CD8-positive, alpha-beta memory T cell (primary cell): ENCODE measurements at regions not wholly inside any gene's neighbourhood (a gene's known extent, or its start where the extent isn't known, plus 50 kb on each side); places are given as distances from the start of the nearest gene placed in this dataset.

Experiments
- CTCF ChIA-PET: fragments of 350-600 bp; sonication (Branson Sonifier 250); formaldehyde crosslinking; loops from one replicate; lab custom pipeline; 2021; ENCODE audit warnings: antibody characterized with exemption; lab: Charles Lee
- POLR2A ChIA-PET: fragments of 350-600 bp; sonication (Branson Sonifier 250); formaldehyde crosslinking; loops from one replicate; lab custom pipeline; 2021; ENCODE audit warnings: antibody characterized with exemption; lab: Charles Lee
- DNase-seq, 5 donors: peaks; one replicate each; pipeline versions ENCODE4 v3.0.0 to v3.0.0-alpha.2; 2020 to 2022; ENCODE audit warnings: mixed read lengths in 1 of 5
- H3K27ac ChIP-seq: one replicate; pipeline ENCODE4 v1.7.0; 2013; ENCODE audit warnings: low read depth, mild to moderate bottlenecking, low read length, moderate library complexity
- H3K27me3 ChIP-seq: 2 replicates; pipeline ENCODE4 v1.7.0; 2013; ENCODE audit warnings: low read length, mild to moderate bottlenecking; ENCODE audit not compliant: insufficient read depth, poor library complexity, severe bottlenecking
- H3K36me3 ChIP-seq: 2 replicates; pipeline ENCODE4 v1.7.0; 2013; ENCODE audit warnings: mild to moderate bottlenecking, low read length, moderate library complexity; ENCODE audit not compliant: insufficient read depth
- H3K4me1 ChIP-seq: 2 replicates; pipeline ENCODE4 v1.7.0; 2013; ENCODE audit warnings: mild to moderate bottlenecking, low read length, moderate library complexity; ENCODE audit not compliant: insufficient read depth
- H3K4me3 ChIP-seq: 2 replicates; pipeline ENCODE4 v1.7.0; 2013; ENCODE audit warnings: mild to moderate bottlenecking, low read length
- H3K9me3 ChIP-seq: 2 replicates; pipeline ENCODE4 v1.7.0; 2013; ENCODE audit warnings: mild to moderate bottlenecking, low read length
- H3K27ac Mint-ChIP-seq, 8 donors: one replicate each; pipeline ENCODE4 v1.8.0; 2020 to 2021; ENCODE audit warnings: mixed read lengths in 8 of 8, mild to moderate bottlenecking in 6 of 8, inconsistent platforms in 3 of 8, moderate library complexity in 3 of 8
- H3K27me3 Mint-ChIP-seq, 2 donors: one replicate each; pipeline ENCODE4 v1.8.0; 2020 to 2021; ENCODE audit warnings: mixed read lengths in 2 of 2, mild to moderate bottlenecking in 1 of 2, moderate library complexity in 1 of 2
- H3K36me3 Mint-ChIP-seq, 3 donors: one replicate each; pipeline ENCODE4 v1.8.0; 2020 to 2021; ENCODE audit warnings: mixed read lengths in 3 of 3, inconsistent platforms in 1 of 3, mild to moderate bottlenecking in 1 of 3
- H3K4me1 Mint-ChIP-seq, 3 donors: one replicate each; pipeline ENCODE4 v1.8.0; 2020 to 2021; ENCODE audit warnings: mixed read lengths in 3 of 3, inconsistent platforms in 1 of 3, mild to moderate bottlenecking in 1 of 3
- H3K4me3 Mint-ChIP-seq, 7 donors: one replicate each; pipeline ENCODE4 v1.8.0; 2020 to 2021; ENCODE audit warnings: mixed read lengths in 7 of 7, mild to moderate bottlenecking in 6 of 7, moderate library complexity in 4 of 7, inconsistent platforms in 2 of 7
- H3K9me3 Mint-ChIP-seq, 5 donors: one replicate each; pipeline ENCODE4 v1.8.0; 2020 to 2022; ENCODE audit warnings: mixed read lengths in 5 of 5, mild to moderate bottlenecking in 3 of 5, moderate library complexity in 2 of 5, inconsistent platforms in 1 of 5

DNA sequence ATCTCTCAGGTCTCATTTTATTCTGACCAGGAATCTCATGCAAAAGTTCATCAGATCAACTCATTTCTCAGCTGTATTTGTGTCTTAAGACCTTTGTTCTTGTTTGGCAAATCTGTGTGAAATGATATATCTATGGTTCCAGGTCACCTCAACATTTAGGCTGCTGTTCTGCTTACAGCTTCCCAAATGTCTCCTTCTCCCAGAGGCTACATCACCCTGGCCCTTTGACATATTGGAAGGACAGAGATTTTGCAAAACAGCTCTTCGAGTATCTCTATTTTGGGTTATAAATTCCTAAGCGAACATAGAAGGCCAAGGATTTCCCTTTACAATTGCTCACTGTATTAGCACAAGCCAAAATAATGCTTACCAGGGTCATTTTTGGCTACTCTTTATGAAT lies 57.5 kb upstream of the GIMD1 start:
- Histone ChIP-seq H3K4me3 (no peak overlapping the region), H3K36me3 (no peaks in the 10 kb centered on the region), H3K4me1 (no peaks in the 10 kb centered on the region), H3K27me3 (no peaks in the 10 kb centered on the region), H3K9me3 (no peaks in the 10 kb centered on the region), H3K27ac (no peak overlapping the region)
- Mint-ChIP-seq H3K27ac (no peak overlapping the region), H3K36me3 (no peaks in the 10 kb centered on the region), H3K9me3 (peaks cover 0 to 4% (median 0%) of the 10 kb centered on the region in 5 donors), H3K4me1 (no peaks in the 10 kb centered on the region), H3K4me3 (no peak overlapping the region), H3K27me3 (peaks cover 0 to 5% of the 10 kb centered on the region in 2 donors)
- no peak for DNase-seq
- POLR2A ChIA-PET: no interaction called here
- CTCF ChIA-PET: no interaction called here

DNA sequence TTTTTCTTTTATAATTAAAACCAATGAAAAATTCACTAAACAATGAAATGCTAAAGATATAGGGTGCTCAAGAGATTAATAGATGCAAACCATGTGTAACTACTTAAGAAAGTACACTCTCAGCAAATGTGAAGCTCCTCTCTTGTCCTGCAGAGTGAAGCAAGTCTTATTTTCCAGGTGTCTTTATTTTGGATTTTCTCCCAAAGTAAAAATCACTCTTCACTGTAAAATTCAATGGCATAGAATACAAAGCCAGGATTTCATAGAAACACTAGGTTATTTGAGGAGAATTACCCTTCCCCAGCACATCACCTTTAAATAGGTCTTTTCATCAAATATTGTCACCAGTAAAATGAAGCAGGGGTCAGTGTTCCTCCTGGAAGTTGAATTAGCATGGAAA lies 57.0 kb upstream of the GIMD1 start:
- no peaks in the 10 kb centered on the region for H3K4me1 ChIP-seq

GRCh38 chr4:106424426-106424825 lies 55.8 kb upstream of the GIMD1 start:
- H3K27ac Mint-ChIP-seq: no peak overlapping the region
- ChIA-PET POLR2A (no interaction called here), CTCF (no interaction called here)
- Histone ChIP-seq H3K27ac (no peak overlapping the region), H3K4me3 (no peak overlapping the region), H3K27me3 (no peaks in the 10 kb centered on the region), H3K36me3 (no peaks in the 10 kb centered on the region), H3K9me3 (no peaks in the 10 kb centered on the region), H3K4me1 (no peaks in the 10 kb centered on the region)
- H3K4me3 Mint-ChIP-seq: no peak overlapping the region
- peaks cover 0 to 2% (median 0%) of the 10 kb centered on the region in 3 donors for H3K36me3 Mint-ChIP-seq
- no peak for DNase-seq
- no peaks in the 10 kb centered on the region for H3K4me1 Mint-ChIP-seq
- H3K27me3 Mint-ChIP-seq: no peaks in the 10 kb centered on the region
- no peaks in the 10 kb centered on the region for H3K9me3 Mint-ChIP-seq

More for the DNA sequence above, 57.0 kb upstream of the GIMD1 start:
- no peaks in the 10 kb centered on the region for H3K36me3 Mint-ChIP-seq
- no peak overlapping the region for H3K4me3 ChIP-seq
- H3K9me3 ChIP-seq: no peaks in the 10 kb centered on the region
- peaks cover 0 to 4% (median 0%) of the 10 kb centered on the region in 5 donors for H3K9me3 Mint-ChIP-seq
- no peak for DNase-seq
- H3K27me3 ChIP-seq: no peaks in the 10 kb centered on the region
- no peak overlapping the region for H3K27ac ChIP-seq
- H3K4me1 Mint-ChIP-seq: no peaks in the 10 kb centered on the region
- H3K4me3 Mint-ChIP-seq: no peak overlapping the region
- no peaks in the 10 kb centered on the region for H3K36me3 ChIP-seq
- CTCF ChIA-PET: no interaction called here
- H3K27me3 Mint-ChIP-seq: peaks cover 0 to 5% of the 10 kb centered on the region in 2 donors
- no peak overlapping the region for H3K27ac Mint-ChIP-seq
- POLR2A ChIA-PET: no interaction called here

- DNase-seq: no peak
- peaks cover 0 to 2% (median 0%) of the 10 kb centered on the region in 3 donors for H3K36me3 Mint-ChIP-seq
- CTCF ChIA-PET: no interaction called here
Measured at GRCh38 chr4:106423791-106424190, 55.2 kb upstream of the GIMD1 start.

GRCh38 chr4:106422766-106423165 lies 54.2 kb upstream of the GIMD1 start:
- Mint-ChIP-seq H3K27ac (no peak overlapping the region), H3K36me3 (peaks cover 0 to 2% (median 0%) of the 10 kb centered on the region in 3 donors), H3K4me1 (no peaks in the 10 kb centered on the region), H3K27me3 (no peaks in the 10 kb centered on the region), H3K9me3 (no peaks in the 10 kb centered on the region), H3K4me3 (no peak overlapping the region)
- no peaks in the 10 kb centered on the region for H3K36me3 ChIP-seq
- ChIA-PET CTCF (no interaction called here), POLR2A (no interaction called here)
- no peak for DNase-seq
- no peaks in the 10 kb centered on the region for H3K27me3 ChIP-seq
- H3K4me3 ChIP-seq: no peak overlapping the region
- H3K4me1 ChIP-seq: no peaks in the 10 kb centered on the region
- H3K9me3 ChIP-seq: no peaks in the 10 kb centered on the region
- H3K27ac ChIP-seq: no peak overlapping the region

More at GRCh38 chr4:106423791-106424190, 55.2 kb upstream of the GIMD1 start:
- POLR2A ChIA-PET: no interaction called here
- H3K4me3 ChIP-seq: no peak overlapping the region
- H3K27ac ChIP-seq: no peak overlapping the region
- H3K36me3 ChIP-seq: no peaks in the 10 kb centered on the region
- no peaks in the 10 kb centered on the region for H3K27me3 Mint-ChIP-seq
- H3K27ac Mint-ChIP-seq: no peak overlapping the region
- no peaks in the 10 kb centered on the region for H3K9me3 Mint-ChIP-seq
- H3K27me3 ChIP-seq: no peaks in the 10 kb centered on the region
- H3K4me3 Mint-ChIP-seq: no peak overlapping the region
- no peaks in the 10 kb centered on the region for H3K4me1 ChIP-seq
- no peaks in the 10 kb centered on the region for H3K4me1 Mint-ChIP-seq
- H3K9me3 ChIP-seq: no peaks in the 10 kb centered on the region

- Mint-ChIP-seq H3K4me3 (no peak overlapping the region), H3K4me1 (no peaks in the 10 kb centered on the region), H3K9me3 (no peaks in the 10 kb centered on the region), H3K36me3 (peaks cover 0 to 2% (median 0%) of the 10 kb centered on the region in 3 donors), H3K27ac (no peak overlapping the region), H3K27me3 (no peaks in the 10 kb centered on the region)
- H3K4me3 ChIP-seq: no peak overlapping the region
- no peaks in the 10 kb centered on the region for H3K4me1 ChIP-seq
- no peak for DNase-seq
- H3K9me3 ChIP-seq: no peaks in the 10 kb centered on the region
- H3K36me3 ChIP-seq: no peaks in the 10 kb centered on the region
- POLR2A ChIA-PET: no interaction called here
- no peaks in the 10 kb centered on the region for H3K27me3 ChIP-seq
- CTCF ChIA-PET: no interaction called here
- no peak overlapping the region for H3K27ac ChIP-seq
Measured at GRCh38 chr4:106421441-106422296, 53.1 kb upstream of the GIMD1 start.

GRCh38 chr4:106418444-106418843 lies 49.9 kb upstream of the GIMD1 start:
- CTCF ChIA-PET: no interaction called here
- Histone ChIP-seq H3K4me1 (no peaks in the 10 kb centered on the region), H3K9me3 (no peaks in the 10 kb centered on the region), H3K4me3 (no peak overlapping the region), H3K27me3 (no peaks in the 10 kb centered on the region), H3K27ac (no peak overlapping the region), H3K36me3 (no peaks in the 10 kb centered on the region)
- Mint-ChIP-seq H3K36me3 (peaks cover 0 to 2% (median 0%) of the 10 kb centered on the region in 3 donors), H3K4me1 (no peaks in the 10 kb centered on the region), H3K4me3 (no peak overlapping the region), H3K9me3 (peaks cover 0 to 3% (median 0%) of the 10 kb centered on the region in 5 donors), H3K27me3 (peaks cover 0 to 2% of the 10 kb centered on the region in 2 donors), H3K27ac (no peak overlapping the region)
- POLR2A ChIA-PET: no interaction called here
- no peak for DNase-seq
